ENCODE measurements at regions not wholly inside any gene's neighbourhood (a gene's known extent, or its start where the extent isn't known, plus 50 kb on each side); places are given as distances from the start of the nearest gene placed in this dataset.

- TF ChIP-seq, protein P1, sequence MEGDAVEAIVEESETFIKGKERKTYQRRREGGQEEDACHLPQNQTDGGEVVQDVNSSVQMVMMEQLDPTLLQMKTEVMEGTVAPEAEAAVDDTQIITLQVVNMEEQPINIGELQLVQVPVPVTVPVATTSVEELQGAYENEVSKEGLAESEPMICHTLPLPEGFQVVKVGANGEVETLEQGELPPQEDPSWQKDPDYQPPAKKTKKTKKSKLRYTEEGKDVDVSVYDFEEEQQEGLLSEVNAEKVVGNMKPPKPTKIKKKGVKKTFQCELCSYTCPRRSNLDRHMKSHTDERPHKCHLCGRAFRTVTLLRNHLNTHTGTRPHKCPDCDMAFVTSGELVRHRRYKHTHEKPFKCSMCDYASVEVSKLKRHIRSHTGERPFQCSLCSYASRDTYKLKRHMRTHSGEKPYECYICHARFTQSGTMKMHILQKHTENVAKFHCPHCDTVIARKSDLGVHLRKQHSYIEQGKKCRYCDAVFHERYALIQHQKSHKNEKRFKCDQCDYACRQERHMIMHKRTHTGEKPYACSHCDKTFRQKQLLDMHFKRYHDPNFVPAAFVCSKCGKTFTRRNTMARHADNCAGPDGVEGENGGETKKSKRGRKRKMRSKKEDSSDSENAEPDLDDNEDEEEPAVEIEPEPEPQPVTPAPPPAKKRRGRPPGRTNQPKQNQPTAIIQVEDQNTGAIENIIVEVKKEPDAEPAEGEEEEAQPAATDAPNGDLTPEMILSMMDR (IDR thresholded peaks at IDR 0.05): no peak
- TF ChIP-seq POLR2A (IDR thresholded peaks at IDR 0.05): no peak
These were observed 278.6 kb downstream of the HAPSTR1 start for GRCh38 chr16:9370061-9370491.

All from uterus (tissue), 2 donors.